ENCODE measurements at regions not wholly inside any gene's neighbourhood (a gene's known extent, or its start where the extent isn't known, plus 50 kb on each side); places are given as distances from the start of the nearest gene placed in this dataset.

DNA sequence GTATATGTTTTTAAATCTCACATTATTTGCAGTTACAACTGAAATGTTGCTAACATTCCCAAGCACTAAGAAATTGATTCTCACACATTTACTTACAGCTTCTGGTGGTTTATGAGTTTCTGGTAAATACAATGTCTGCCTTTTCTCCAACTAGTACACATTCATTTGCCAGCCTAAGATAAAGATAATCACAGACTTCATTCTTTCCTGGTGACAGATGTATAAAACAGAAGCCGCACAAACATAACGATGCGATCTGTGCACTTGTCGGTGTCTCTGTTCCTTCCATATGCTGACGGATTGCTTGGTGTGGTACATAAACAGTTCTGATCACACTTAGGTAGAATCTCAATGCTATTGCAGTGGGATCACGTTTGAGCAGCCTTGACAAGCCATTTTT is 100.4 kb upstream of the DDX18 start:
- DNase-seq: no peak
- no peaks in the 10 kb centered on the region for H3K27me3 ChIP-seq (replicated peaks)
- no peak overlapping the region for H3K27ac ChIP-seq
- no peak overlapping the region for H3K4me3 ChIP-seq (ENCODE audit: low read depth, low read length)
- TF ChIP-seq, protein P1, sequence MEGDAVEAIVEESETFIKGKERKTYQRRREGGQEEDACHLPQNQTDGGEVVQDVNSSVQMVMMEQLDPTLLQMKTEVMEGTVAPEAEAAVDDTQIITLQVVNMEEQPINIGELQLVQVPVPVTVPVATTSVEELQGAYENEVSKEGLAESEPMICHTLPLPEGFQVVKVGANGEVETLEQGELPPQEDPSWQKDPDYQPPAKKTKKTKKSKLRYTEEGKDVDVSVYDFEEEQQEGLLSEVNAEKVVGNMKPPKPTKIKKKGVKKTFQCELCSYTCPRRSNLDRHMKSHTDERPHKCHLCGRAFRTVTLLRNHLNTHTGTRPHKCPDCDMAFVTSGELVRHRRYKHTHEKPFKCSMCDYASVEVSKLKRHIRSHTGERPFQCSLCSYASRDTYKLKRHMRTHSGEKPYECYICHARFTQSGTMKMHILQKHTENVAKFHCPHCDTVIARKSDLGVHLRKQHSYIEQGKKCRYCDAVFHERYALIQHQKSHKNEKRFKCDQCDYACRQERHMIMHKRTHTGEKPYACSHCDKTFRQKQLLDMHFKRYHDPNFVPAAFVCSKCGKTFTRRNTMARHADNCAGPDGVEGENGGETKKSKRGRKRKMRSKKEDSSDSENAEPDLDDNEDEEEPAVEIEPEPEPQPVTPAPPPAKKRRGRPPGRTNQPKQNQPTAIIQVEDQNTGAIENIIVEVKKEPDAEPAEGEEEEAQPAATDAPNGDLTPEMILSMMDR (IDR thresholded peaks at IDR 0.05; ENCODE audit: low read depth, low read length, missing control alignments): no peak
- in situ Hi-C loops (cut with HindIII; ENCODE audit: low pct_ligation_motif_present, low sequenced_read_pairs): no loop called here
- no peaks in the 10 kb centered on the region for H3K36me3 ChIP-seq (replicated peaks)

DNA sequence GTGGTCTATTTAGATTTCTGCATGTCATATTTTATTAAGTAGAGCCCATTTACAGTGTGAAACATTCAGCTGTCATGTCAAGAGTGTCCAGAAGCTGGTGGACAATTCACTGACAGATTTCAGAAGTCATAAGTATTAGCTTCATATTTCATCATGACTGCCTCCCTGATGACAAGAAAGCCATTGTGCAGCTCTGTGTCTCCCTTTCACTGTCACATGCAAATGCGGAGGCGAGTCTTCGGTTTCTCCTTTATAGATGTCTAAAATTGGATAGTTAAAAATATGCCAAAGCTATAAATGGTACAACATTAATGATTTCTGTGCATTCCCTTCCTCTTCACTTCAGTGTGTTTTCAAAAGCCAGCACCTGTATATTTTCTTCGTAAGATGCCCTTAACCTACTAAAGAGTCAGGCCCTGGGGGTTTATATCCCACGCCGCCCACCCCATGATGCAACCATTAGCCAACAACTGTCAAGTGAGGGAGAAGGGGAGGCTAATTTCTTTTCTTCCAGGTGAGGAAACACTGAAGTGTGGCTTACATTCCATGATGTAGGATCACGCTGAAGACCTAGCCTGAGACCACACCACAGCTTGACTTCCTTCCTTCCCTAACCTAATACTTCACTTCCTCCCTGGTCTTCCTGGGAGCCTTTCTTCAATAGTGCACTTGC is 99.6 kb upstream of the DDX18 start:
- no peak for DNase-seq
- Histone ChIP-seq H3K36me3 (replicated peaks) (no peaks in the 10 kb centered on the region), H3K4me3 (ENCODE audit: low read depth, low read length) (no peak overlapping the region), H3K27me3 (replicated peaks) (no peaks in the 10 kb centered on the region), H3K27ac (no peak overlapping the region)
- in situ Hi-C loops (cut with HindIII; ENCODE audit: low pct_ligation_motif_present, low sequenced_read_pairs): no loop called here
- TF ChIP-seq, protein P1 (IDR thresholded peaks at IDR 0.05; ENCODE audit: low read depth, low read length, missing control alignments): no peak

DNA sequence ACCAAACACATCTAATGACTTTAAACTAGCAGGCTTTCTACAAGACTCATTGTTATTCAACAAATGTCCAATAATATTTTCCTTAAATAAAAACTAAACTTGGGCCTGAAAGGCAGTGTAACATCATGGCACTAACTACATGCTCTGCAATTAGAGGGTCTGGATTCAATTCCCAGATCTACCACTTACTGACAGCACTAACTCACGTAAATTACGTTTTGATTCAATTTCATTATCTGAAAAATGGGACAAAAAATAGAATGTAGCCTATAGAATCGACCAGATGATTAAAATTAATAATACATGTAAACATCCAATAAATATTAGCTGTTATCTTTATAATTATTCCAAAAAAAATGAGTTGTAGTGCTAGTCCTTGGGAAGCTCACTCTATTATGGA is 98.0 kb upstream of the DDX18 start:
- DNase-seq: no peak
- Histone ChIP-seq H3K27ac (no peak overlapping the region), H3K36me3 (replicated peaks) (no peaks in the 10 kb centered on the region), H3K4me3 (ENCODE audit: low read depth, low read length) (no peak overlapping the region), H3K27me3 (replicated peaks) (no peaks in the 10 kb centered on the region)
- TF ChIP-seq, protein P1 (IDR thresholded peaks at IDR 0.05; ENCODE audit: low read depth, low read length, missing control alignments): no peak
- in situ Hi-C loops (cut with HindIII; ENCODE audit: low pct_ligation_motif_present, low sequenced_read_pairs): no loop called here

DNA sequence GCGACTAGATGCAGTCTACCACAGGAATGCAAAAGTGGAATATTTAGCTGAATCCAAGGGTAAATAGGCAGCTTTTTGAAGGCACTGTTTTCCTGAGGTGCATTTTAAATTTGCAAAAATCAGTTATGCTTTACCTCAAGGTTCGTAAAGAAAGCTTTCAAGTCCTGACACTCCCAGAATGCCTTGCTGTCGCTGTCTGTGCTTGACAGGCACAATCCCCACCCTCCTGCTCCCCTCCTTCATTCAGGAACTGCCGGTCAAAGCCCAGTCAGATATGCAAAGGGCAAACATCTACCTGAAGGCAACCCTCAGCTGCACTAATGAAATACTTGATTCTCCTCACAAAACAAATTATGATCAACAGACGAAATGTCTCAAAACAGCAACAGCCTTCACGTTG is 97.4 kb upstream of the DDX18 start:
- no peak for DNase-seq
- H3K4me3 ChIP-seq (ENCODE audit: low read depth, low read length): no peak overlapping the region
- in situ Hi-C loops (cut with HindIII; ENCODE audit: low pct_ligation_motif_present, low sequenced_read_pairs): no loop called here
- TF ChIP-seq, protein P1 (IDR thresholded peaks at IDR 0.05; ENCODE audit: low read depth, low read length, missing control alignments): no peak
- H3K27ac ChIP-seq: no peak overlapping the region
- no peaks in the 10 kb centered on the region for H3K27me3 ChIP-seq (replicated peaks)
- no peaks in the 10 kb centered on the region for H3K36me3 ChIP-seq (replicated peaks)

DNA sequence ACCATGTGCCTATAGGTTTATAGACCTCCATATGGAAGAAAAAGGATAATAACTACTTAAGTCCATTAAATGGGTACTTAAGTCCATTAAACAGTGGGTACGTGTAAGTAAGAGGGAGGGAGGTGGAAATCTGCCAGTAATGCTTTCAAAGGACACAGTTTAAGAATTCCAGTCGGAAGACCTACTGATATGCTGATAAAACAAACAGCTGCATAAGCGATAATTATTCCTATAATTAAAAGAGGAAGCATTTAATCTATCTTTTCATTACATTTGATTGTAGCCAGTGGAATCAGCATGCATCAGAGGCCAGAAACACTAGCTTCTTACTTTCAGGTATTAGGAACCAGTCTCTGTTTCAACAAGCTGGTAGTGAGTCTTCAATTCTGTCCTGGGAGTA is 96.4 kb upstream of the DDX18 start:
- no peaks in the 10 kb centered on the region for H3K36me3 ChIP-seq (replicated peaks)
- H3K27me3 ChIP-seq (replicated peaks): no peaks in the 10 kb centered on the region
- no peak overlapping the region for H3K4me3 ChIP-seq (ENCODE audit: low read depth, low read length)
- H3K27ac ChIP-seq: no peak overlapping the region
- in situ Hi-C loops (cut with HindIII; ENCODE audit: low pct_ligation_motif_present, low sequenced_read_pairs): no loop called here
- TF ChIP-seq, protein P1 (IDR thresholded peaks at IDR 0.05; ENCODE audit: low read depth, low read length, missing control alignments): no peak
- DNase-seq: no peak

DNA sequence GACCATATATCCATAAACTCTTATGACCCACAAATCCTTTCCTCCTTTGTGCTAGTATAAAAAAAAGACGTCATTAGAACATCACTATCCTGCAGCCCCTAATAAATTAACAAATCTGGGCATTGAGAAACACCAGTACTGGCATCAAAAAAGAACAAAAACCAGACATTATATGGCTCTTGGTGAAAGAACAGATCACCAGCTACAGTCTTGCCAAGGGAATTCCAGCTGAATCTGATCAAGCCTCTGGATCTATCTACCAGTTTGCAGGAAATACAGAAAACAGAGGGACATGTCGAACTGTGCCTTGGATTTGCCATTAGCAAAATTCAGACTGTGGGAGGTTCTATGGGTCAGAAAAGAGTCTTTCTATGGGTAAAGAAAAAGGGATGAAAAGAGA is 93.7 kb upstream of the DDX18 start:
- Histone ChIP-seq H3K27ac (no peak overlapping the region), H3K36me3 (replicated peaks) (no peaks in the 10 kb centered on the region), H3K4me3 (ENCODE audit: low read depth, low read length) (no peak overlapping the region), H3K27me3 (replicated peaks) (no peaks in the 10 kb centered on the region)
- in situ Hi-C loops (cut with HindIII; ENCODE audit: low pct_ligation_motif_present, low sequenced_read_pairs): no loop called here
- TF ChIP-seq, protein P1 (IDR thresholded peaks at IDR 0.05; ENCODE audit: low read depth, low read length, missing control alignments): no peak
- no peak for DNase-seq

Data from brain microvascular endothelial cell (primary cell).